ENCODE measurements at regions not wholly inside any gene's neighbourhood (a gene's known extent, or its start where the extent isn't known, plus 50 kb on each side); places are given as distances from the start of the nearest gene placed in this dataset.

GRCh38 chr10:53724581-53724980 is 952.0 kb upstream of the MBL2 start:
- Histone ChIP-seq H4K20me1 (ENCODE audit: control insufficient read depth, extremely low read depth, insufficient read depth, low read length) (no peaks in the 10 kb centered on the region), H3K9me3 (ENCODE audit: control insufficient read depth, low read depth, low read length) (no peaks in the 10 kb centered on the region), H3K4me1 (ENCODE audit: control insufficient read depth, extremely low read depth, insufficient read depth, low read length) (no peaks in the 10 kb centered on the region), H3K27me3 (ENCODE audit: control insufficient read depth, extremely low read depth, insufficient read depth, low read length) (no peaks in the 10 kb centered on the region), H2AFZ (ENCODE audit: control insufficient read depth, low read length) (no peak overlapping the region), H3K4me2 (ENCODE audit: control insufficient read depth, extremely low read depth, insufficient read depth, low read depth, low read length) (no peak overlapping the region), H3K27ac (ENCODE audit: control insufficient read depth, insufficient read depth, low read length) (no peak overlapping the region), H3K4me3 (ENCODE audit: control insufficient read depth in 2 of 3, extremely low read depth in 1 of 3, insufficient read depth in 2 of 3, low read depth in 1 of 3, low read length in 3 of 3) (no peak overlapping the region), H3K9me1 (ENCODE audit: control insufficient read depth, extremely low read depth, insufficient read depth, low read length) (no peaks in the 10 kb centered on the region), H3K36me3 (ENCODE audit: control insufficient read depth in 2 of 2, extremely low read depth in 1 of 2, insufficient read depth in 2 of 2, low read length in 2 of 2) (no peaks in the 10 kb centered on the region), H3K9ac (ENCODE audit: control insufficient read depth, extremely low read depth, insufficient read depth, low read length) (no peak overlapping the region), H3K79me2 (ENCODE audit: control insufficient read depth, insufficient read depth, low read length) (no peaks in the 10 kb centered on the region)
- dilution Hi-C loops (cut with MboI; ENCODE audit: extremely low pct_ligation_motif_present, low sequenced_read_pairs) = no loop called here
- FAIRE-seq (no peak), DNase-seq (ENCODE audit: low read depth, low spot score) (no peak)
- TF ChIP-seq EZH2 (IDR thresholded peaks at IDR 0.05; ENCODE audit: low read length) (no peak), CTCF (optimal IDR thresholded peaks at IDR 0.05 in 1 of 3, IDR thresholded peaks at IDR 0.05 in 1 of 3, conservative IDR thresholded peaks at IDR 0.05 in 1 of 3; ENCODE audit: extremely low read depth in 1 of 3, insufficient read depth in 2 of 3, low read length in 3 of 3) (no peak)

DNA sequence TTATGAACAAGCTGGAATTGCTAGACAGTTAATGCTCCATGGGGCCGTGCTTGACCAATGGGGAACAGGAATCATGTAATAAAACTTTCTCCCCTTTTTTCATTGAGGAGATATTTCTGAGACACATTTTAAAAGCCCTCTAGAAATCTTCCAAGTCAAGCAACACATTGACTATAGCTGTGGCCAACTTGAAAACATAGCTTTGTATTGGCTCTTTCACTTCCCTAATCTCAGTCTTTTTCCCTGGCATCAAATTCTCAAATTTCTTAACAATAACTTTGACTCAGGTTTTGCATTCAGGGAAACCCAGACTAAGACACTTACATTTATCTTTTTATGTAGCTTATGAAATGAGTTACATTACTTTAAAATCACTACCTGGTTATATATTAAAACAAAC is 947.1 kb upstream of the MBL2 start:
- dilution Hi-C loops (cut with MboI; ENCODE audit: extremely low pct_ligation_motif_present, low sequenced_read_pairs) = no loop called here
- FAIRE-seq = no peak

More for the DNA sequence above, 947.1 kb upstream of the MBL2 start:
- DNase-seq (ENCODE audit: low read depth, low spot score) = no peak
- Histone ChIP-seq H3K27me3 (ENCODE audit: control insufficient read depth, extremely low read depth, insufficient read depth, low read length) (no peaks in the 10 kb centered on the region), H3K4me2 (ENCODE audit: control insufficient read depth, extremely low read depth, insufficient read depth, low read depth, low read length) (no peak overlapping the region), H4K20me1 (ENCODE audit: control insufficient read depth, extremely low read depth, insufficient read depth, low read length) (no peaks in the 10 kb centered on the region), H3K36me3 (ENCODE audit: control insufficient read depth in 2 of 2, extremely low read depth in 1 of 2, insufficient read depth in 2 of 2, low read length in 2 of 2) (no peaks in the 10 kb centered on the region), H3K9ac (ENCODE audit: control insufficient read depth, extremely low read depth, insufficient read depth, low read length) (no peak overlapping the region), H3K27ac (ENCODE audit: control insufficient read depth, insufficient read depth, low read length) (no peak overlapping the region), H3K4me1 (ENCODE audit: control insufficient read depth, extremely low read depth, insufficient read depth, low read length) (no peaks in the 10 kb centered on the region), H2AFZ (ENCODE audit: control insufficient read depth, low read length) (no peak overlapping the region), H3K9me3 (ENCODE audit: control insufficient read depth, low read depth, low read length) (no peaks in the 10 kb centered on the region), H3K79me2 (ENCODE audit: control insufficient read depth, insufficient read depth, low read length) (no peaks in the 10 kb centered on the region), H3K4me3 (ENCODE audit: control insufficient read depth in 2 of 3, extremely low read depth in 1 of 3, insufficient read depth in 2 of 3, low read depth in 1 of 3, low read length in 3 of 3) (no peak overlapping the region), H3K9me1 (ENCODE audit: control insufficient read depth, extremely low read depth, insufficient read depth, low read length) (no peaks in the 10 kb centered on the region)
- TF ChIP-seq EZH2 (IDR thresholded peaks at IDR 0.05; ENCODE audit: low read length) = no peak
- no peak for TF ChIP-seq CTCF (optimal IDR thresholded peaks at IDR 0.05 in 1 of 3, IDR thresholded peaks at IDR 0.05 in 1 of 3, conservative IDR thresholded peaks at IDR 0.05 in 1 of 3; ENCODE audit: extremely low read depth in 1 of 3, insufficient read depth in 2 of 3, low read length in 3 of 3)
